Lower lobe of right lung (tissue), 2 donors: ENCODE measurements at regions not wholly inside any gene's neighbourhood (a gene's known extent, or its start where the extent isn't known, plus 50 kb on each side); places are given as distances from the start of the nearest gene placed in this dataset.
A peak's percentile ranks its signal among the peaks of the same experiment; 100 is the strongest.

ENCODE experiments used
- ATAC-seq, 2 donors: fragments of 200-7000 bp; cut with Tn5 transposase; one replicate each; pipeline ENCODE4 v1.9.1; 2020 to 2022; ENCODE audit warnings: mild to moderate bottlenecking in 2 of 2, moderate library complexity in 2 of 2
- DNase-seq: peaks from one replicate; pipeline ENCODE4 v3.0.0-alpha.2; 2020
- H3K27ac ChIP-seq: fragments of 200-600 bp; one replicate; pipeline ENCODE4 v1.8.0; 2022
- H3K27me3 ChIP-seq: fragments of 200-600 bp; one replicate; pipeline ENCODE4 v1.8.0; 2022; ENCODE audit warnings: low read depth
- H3K36me3 ChIP-seq: fragments of 200-600 bp; one replicate; pipeline ENCODE4 v1.8.0; 2022; ENCODE audit warnings: mild to moderate bottlenecking
- H3K4me1 ChIP-seq: fragments of 200-600 bp; one replicate; pipeline ENCODE4 v1.8.0; 2022
- H3K4me3 ChIP-seq: fragments of 200-600 bp; one replicate; pipeline ENCODE4 v1.8.0; 2022; ENCODE audit warnings: mild to moderate bottlenecking
- H3K9me3 ChIP-seq: fragments of 200-600 bp; one replicate; pipeline ENCODE4 v1.8.0; 2022
- intact Hi-C: fragments of 100-400 bp; cut with DNase I; formaldehyde crosslinking; loops from one replicate; pipeline ENCODE4 v1.11.0; 2022
- TF ChIP-seq, protein P1 (sequence below): fragments of 200-600 bp; IDR thresholded peaks from one replicate; pipeline ENCODE4 v1.8.0; 2022; ENCODE audit warnings: antibody characterized with exemption, mild to moderate bottlenecking
- donor health status: DM: no; HTN: yes; CAD: no; lungs with severe emphysema.

DNA sequence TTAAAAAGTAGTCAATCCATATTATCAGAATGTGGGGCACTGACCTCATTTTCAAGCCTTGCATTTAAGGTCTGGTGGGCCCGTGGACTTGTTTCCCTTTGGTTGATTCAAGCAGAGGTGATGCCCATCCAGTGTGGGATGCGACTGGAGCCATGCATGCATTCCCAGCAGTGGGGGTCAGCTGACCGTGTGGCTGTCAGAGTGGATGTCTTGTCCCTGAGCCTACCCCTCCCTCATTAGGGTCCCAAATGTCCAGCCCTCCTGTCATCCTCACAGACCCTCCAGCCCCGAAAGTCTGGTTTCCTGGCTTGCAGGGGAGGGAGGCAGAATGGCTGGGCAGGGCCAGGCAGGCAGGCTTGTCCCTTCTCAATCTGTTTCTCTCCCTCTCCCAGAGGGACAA, 67.3 kb upstream of the SH3RF3 start:
- Histone ChIP-seq H3K9me3 (no peaks in the 10 kb centered on the region), H3K4me3 (no peak overlapping the region), H3K36me3 (no peaks in the 10 kb centered on the region), H3K27me3 (no peaks in the 10 kb centered on the region), H3K27ac (no peak overlapping the region), H3K4me1 (no peaks in the 10 kb centered on the region)
- TF ChIP-seq, protein P1, sequence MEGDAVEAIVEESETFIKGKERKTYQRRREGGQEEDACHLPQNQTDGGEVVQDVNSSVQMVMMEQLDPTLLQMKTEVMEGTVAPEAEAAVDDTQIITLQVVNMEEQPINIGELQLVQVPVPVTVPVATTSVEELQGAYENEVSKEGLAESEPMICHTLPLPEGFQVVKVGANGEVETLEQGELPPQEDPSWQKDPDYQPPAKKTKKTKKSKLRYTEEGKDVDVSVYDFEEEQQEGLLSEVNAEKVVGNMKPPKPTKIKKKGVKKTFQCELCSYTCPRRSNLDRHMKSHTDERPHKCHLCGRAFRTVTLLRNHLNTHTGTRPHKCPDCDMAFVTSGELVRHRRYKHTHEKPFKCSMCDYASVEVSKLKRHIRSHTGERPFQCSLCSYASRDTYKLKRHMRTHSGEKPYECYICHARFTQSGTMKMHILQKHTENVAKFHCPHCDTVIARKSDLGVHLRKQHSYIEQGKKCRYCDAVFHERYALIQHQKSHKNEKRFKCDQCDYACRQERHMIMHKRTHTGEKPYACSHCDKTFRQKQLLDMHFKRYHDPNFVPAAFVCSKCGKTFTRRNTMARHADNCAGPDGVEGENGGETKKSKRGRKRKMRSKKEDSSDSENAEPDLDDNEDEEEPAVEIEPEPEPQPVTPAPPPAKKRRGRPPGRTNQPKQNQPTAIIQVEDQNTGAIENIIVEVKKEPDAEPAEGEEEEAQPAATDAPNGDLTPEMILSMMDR, result no peak
- intact Hi-C loops, result no loop called here
- DNase-seq (no peak), ATAC-seq (no peak)

DNA sequence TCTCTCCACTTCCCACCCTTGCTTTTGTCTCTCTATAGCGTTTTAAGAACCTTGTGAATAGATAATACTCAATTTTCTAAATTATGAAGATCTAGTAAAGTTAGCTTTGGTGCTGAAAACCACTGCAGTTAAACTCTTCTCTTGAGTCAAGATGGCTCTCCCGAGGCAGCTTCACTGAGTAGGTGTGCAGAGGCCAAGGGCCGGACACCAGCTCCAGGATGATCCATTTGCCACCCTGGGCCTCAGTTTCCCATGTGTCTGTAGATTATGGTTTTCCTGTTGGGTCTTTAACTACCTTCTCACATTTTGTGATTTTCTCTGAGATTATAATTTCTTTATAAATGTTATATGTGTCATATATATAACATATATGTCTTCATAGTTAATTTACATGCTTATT, 68.5 kb upstream of the SH3RF3 start:
- intact Hi-C loops, result no loop called here
- Histone ChIP-seq H3K4me1 (no peaks in the 10 kb centered on the region), H3K36me3 (no peaks in the 10 kb centered on the region), H3K27me3 (no peaks in the 10 kb centered on the region), H3K27ac (no peak overlapping the region), H3K9me3 (no peaks in the 10 kb centered on the region), H3K4me3 (no peak overlapping the region)
- DNase-seq (no peak), ATAC-seq (no peak)
- TF ChIP-seq, protein P1, result no peak

DNA sequence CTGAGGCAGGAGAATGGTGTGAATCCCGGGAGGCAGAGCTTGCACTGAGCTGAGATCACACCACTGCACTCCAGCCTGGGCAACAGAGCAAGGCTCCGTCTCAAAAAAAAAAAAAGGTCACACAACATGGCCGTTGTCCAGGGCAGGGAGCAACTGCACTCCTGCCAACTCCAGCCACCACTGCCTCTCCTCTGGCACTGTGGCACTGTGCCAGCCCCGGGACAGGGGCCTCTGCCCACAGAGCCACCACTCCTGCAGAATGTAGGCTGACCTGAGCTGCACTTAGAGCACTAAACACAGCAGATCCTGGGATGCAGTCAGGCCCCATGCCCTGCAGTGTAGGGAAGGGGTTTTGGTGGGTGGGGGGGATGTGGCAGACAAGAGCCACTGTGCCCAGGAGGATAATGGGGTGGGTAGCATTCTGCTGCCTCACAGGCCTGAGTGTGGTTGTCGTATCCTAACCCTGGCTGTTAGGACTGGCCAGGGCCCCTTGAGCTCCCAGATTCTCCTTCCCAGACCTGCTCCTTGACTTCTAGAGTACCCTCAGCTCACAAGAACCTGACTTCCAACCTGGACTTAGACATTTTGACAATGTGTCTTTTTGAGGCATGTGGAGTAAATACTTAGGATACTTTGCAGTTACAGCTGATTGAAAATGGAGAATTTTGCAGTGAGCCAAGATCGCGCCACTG, 69.4 kb upstream of the SH3RF3 start:
- DNase-seq (no peak), ATAC-seq (peak; percentile 24 to 47)
- Histone ChIP-seq H3K4me3 (no peak overlapping the region), H3K4me1 (no peaks in the 10 kb centered on the region), H3K9me3 (no peaks in the 10 kb centered on the region), H3K27ac (no peak overlapping the region), H3K27me3 (no peaks in the 10 kb centered on the region), H3K36me3 (no peaks in the 10 kb centered on the region)
- TF ChIP-seq, protein P1, result no peak
- intact Hi-C loops, result no loop called here

DNA sequence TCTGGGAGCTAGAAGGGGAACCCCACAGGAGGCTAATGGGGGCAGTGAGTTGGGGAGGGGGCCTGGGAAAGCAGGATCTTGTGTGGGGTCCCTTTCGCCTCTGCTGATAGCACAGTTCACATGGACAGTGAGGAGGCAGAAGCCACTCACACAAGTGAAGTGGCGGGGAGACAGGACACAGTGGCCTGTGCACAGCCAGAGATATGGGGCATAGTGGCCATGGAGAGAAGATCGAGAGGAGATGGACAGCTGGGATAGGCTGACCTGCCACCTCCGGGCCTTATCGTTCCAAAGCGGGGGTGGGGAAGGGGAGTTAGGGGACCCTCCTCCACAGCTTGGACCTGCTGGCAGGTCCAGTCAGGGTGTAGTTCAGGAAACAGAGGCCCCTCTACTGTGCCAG, 69.8 kb upstream of the EDAR start:
- no peaks in the 10 kb centered on the region for H3K27me3 ChIP-seq
- no peaks in the 10 kb centered on the region for H3K9me3 ChIP-seq
- intact Hi-C loops, result no loop called here
- no peaks in the 10 kb centered on the region for H3K4me1 ChIP-seq
- H3K27ac ChIP-seq, result no peak overlapping the region
- DNase-seq, result no peak
- no peak overlapping the region for H3K4me3 ChIP-seq
- TF ChIP-seq, protein P1, result no peak
- ATAC-seq, result no peak
- H3K36me3 ChIP-seq, result no peaks in the 10 kb centered on the region

DNA sequence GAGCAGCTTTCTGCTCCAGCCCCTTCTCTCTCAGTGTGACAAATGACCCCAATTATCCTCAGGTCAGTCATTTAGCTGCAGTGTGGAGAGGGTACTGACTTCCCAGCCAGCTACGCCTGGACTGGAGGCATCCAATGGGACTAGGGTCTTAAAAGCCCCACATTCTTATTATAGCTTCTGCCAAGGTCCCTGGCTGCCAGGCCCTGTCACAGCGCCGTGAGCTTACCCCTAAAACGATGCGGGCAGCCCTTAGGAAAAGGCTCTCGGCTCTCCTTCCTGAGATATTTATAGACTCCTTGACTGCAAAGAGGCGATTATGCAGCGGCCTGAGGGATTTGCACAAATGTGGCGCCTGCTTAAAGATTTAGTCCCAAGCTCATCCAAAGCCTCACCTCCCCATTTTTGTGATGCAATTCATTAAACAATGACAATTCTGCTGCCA, 69.2 kb upstream of the EDAR start:
- no peak for ATAC-seq
- no peak overlapping the region for H3K27ac ChIP-seq
- no peak for DNase-seq
- intact Hi-C loops, result no loop called here
- H3K36me3 ChIP-seq, result no peaks in the 10 kb centered on the region
- H3K4me3 ChIP-seq, result no peak overlapping the region
- no peaks in the 10 kb centered on the region for H3K4me1 ChIP-seq
- TF ChIP-seq, protein P1, result no peak
- H3K27me3 ChIP-seq, result no peaks in the 10 kb centered on the region
- H3K9me3 ChIP-seq, result no peaks in the 10 kb centered on the region
